B cell (primary cell): ENCODE measurements at regions not wholly inside any gene's neighbourhood (a gene's known extent, or its start where the extent isn't known, plus 50 kb on each side); places are given as distances from the start of the nearest gene placed in this dataset.

Experiments
- ATAC-seq: fragments of 200-7000 bp; cut with Tn5 transposase; one replicate; pipeline ENCODE4 v1.10.0; 2021; ENCODE audit warnings: low read depth, mild to moderate bottlenecking, moderate number of reproducible peaks, moderate library complexity
- CTCF ChIA-PET: fragments of 350-600 bp; sonication (Branson Sonifier 250); formaldehyde crosslinking; loops from one replicate; lab custom pipeline; 2021; ENCODE audit warnings: antibody characterized with exemption, inconsistent platforms; lab: Charles Lee
- POLR2A ChIA-PET: fragments of 350-600 bp; sonication (Branson Sonifier 250); formaldehyde crosslinking; loops from one replicate; lab custom pipeline; 2021; ENCODE audit warnings: antibody characterized with exemption; lab: Charles Lee
- DNase-seq: peaks from one replicate; pipeline ENCODE4 v3.0.0; 2013
- H2AFZ ChIP-seq: 2 replicates; pipeline ENCODE4 v1.6.1; 2012; ENCODE audit warnings: mild to moderate bottlenecking, low read depth, low read length; ENCODE audit not compliant: insufficient read depth, poor library complexity, severe bottlenecking
- H3K27ac ChIP-seq, 2 donors: 1 replicate in 1 of 2; 2 replicates in 1 of 2; pipeline ENCODE4 v1.5.1; 2012 to 2013; ENCODE audit warnings: low read length in 2 of 2, mild to moderate bottlenecking in 2 of 2, moderate library complexity in 1 of 2
- H3K27me3 ChIP-seq, 4 experiments: fragments of 200-600 bp in 1 of 4; sonication (generic) in 1 of 4; replicated peaks in 1 of 4; 1 replicate in 2 of 4; 2 replicates in 2 of 4; pipeline versions ENCODE4 v1.6.1 to v1.7.0; 2013 to 2016; ENCODE audit warnings: low read length in 3 of 4, mild to moderate bottlenecking in 2 of 4, mixed read lengths in 1 of 4, moderate library complexity in 1 of 4; ENCODE audit not compliant: insufficient read depth in 4 of 4, control insufficient read depth in 3 of 4; ENCODE audit errors: control extremely low read depth in 1 of 4
- H3K36me3 ChIP-seq, 2 experiments: replicated peaks in 1 of 2; 1 replicate in 1 of 2; 2 replicates in 1 of 2; pipeline versions ENCODE4 v1.6.1 to v1.7.1; 2013; ENCODE audit warnings: low read length in 1 of 2; ENCODE audit not compliant: insufficient read depth in 2 of 2, control insufficient read depth in 1 of 2; ENCODE audit errors: control extremely low read depth in 1 of 2, extremely low read depth in 1 of 2
- H3K4me1 ChIP-seq, 2 donors: fragments of 200-600 bp in 1 of 2; sonication (generic) in 1 of 2; 1 replicate in 1 of 2; 2 replicates in 1 of 2; pipeline versions ENCODE4 v1.5.1 to v1.6.1; 2013 to 2017; ENCODE audit warnings: low read length in 2 of 2; ENCODE audit not compliant: control insufficient read depth in 2 of 2, insufficient read depth in 2 of 2
- H3K4me2 ChIP-seq: replicated peaks from 2 replicates; pipeline ENCODE3; 2012; ENCODE audit warnings: mild to moderate bottlenecking, low read depth, low read length; ENCODE audit not compliant: poor library complexity, severe bottlenecking
- H3K4me3 ChIP-seq, 5 experiments: fragments of 200-600 bp in 1 of 5; sonication (generic) in 1 of 5; 1 replicate in 3 of 5; 2 replicates in 2 of 5; pipeline versions ENCODE4 v1.5.1 to v1.7.0; 2011 to 2016; ENCODE audit warnings: low read length in 4 of 5, mild to moderate bottlenecking in 4 of 5, low read depth in 2 of 5, control low read depth in 1 of 5, moderate library complexity in 1 of 5; ENCODE audit not compliant: insufficient read depth in 1 of 5; ENCODE audit errors: control extremely low read depth in 1 of 5, extremely low read depth in 1 of 5
- H3K79me2 ChIP-seq: fragments of 200-600 bp; sonication (generic); one replicate; pipeline ENCODE4 v1.6.0; 2016; ENCODE audit warnings: low read length; ENCODE audit not compliant: control insufficient read depth, insufficient read depth
- H3K9ac ChIP-seq: fragments of 200-600 bp; sonication (generic); 2 replicates; pipeline ENCODE4 v1.6.1; 2017; ENCODE audit warnings: mild to moderate bottlenecking, low read length, moderate library complexity
- H3K9me3 ChIP-seq, 3 donors: one replicate each; pipeline versions ENCODE4 v1.6.1 to v1.7.1; 2013; ENCODE audit warnings: low read length in 2 of 3; ENCODE audit not compliant: control insufficient read depth in 2 of 3, insufficient read depth in 1 of 3; ENCODE audit errors: control extremely low read depth in 1 of 3
- H4K20me1 ChIP-seq: 2 replicates; pipeline ENCODE4 v1.6.0; 2012; ENCODE audit warnings: mild to moderate bottlenecking, low read length; ENCODE audit not compliant: insufficient read depth, control insufficient read depth, poor library complexity, severe bottlenecking
- H3K27ac Mint-ChIP-seq: one replicate; pipeline ENCODE4 v1.8.0; 2021; ENCODE audit warnings: mixed read lengths
- H3K27me3 Mint-ChIP-seq: one replicate; pipeline ENCODE4 v1.8.0; 2021; ENCODE audit warnings: mixed read lengths
- H3K4me1 Mint-ChIP-seq: one replicate; pipeline ENCODE4 v1.8.0; 2021; ENCODE audit warnings: mixed read lengths
- H3K4me3 Mint-ChIP-seq: one replicate; pipeline ENCODE4 v1.8.0; 2021; ENCODE audit warnings: mixed read lengths
- H3K9me3 Mint-ChIP-seq: one replicate; pipeline ENCODE4 v1.8.0; 2022; ENCODE audit warnings: mixed read lengths; ENCODE audit not compliant: insufficient read depth
- CTCF ChIP-seq: fragments of 200-600 bp; IDR thresholded peaks from one replicate; pipeline ENCODE4 v1.8.0; 2022; ENCODE audit warnings: antibody characterized with exemption, mild to moderate bottlenecking
- EZH2 ChIP-seq: IDR thresholded peaks from 2 replicates; pipeline ENCODE4 v1.6.1; 2012; ENCODE audit warnings: borderline replicate concordance, low read depth, mild to moderate bottlenecking, moderate library complexity, low read length; ENCODE audit not compliant: insufficient read depth, poor library complexity, severe bottlenecking
- WGBS: methylation state at CpG from one replicate; pipeline ENCODE4 v1.1.5; 2013; ENCODE audit warnings: missing lambda C conversion rate; ENCODE audit not compliant: insufficient coverage; 5-methylcytosine and 5-hydroxymethylcytosine counted together
- intact Hi-C: fragments of 100-400 bp; cut with micrococcal nuclease; formaldehyde crosslinking; loops from one replicate; pipeline ENCODE4 v1.10.0; 2022

DNA sequence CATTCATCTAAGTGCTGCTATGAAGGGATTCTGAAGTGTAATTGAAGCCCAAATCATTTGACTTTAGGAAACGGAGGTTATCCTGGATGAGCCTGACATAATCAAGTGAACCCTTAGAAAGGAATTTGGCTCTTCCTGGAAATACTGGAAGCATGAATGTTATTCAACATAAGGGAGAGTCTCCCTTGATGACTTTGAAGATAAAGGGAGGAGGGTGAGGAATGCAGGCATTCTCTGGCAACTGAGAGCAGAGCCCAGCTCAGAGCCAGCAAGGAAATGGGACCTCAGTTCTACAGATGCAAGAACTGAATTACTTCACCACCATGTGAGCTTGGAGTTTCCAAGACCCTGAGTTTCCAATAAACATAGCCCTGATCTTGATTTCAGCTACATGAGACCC lies 168.2 kb downstream of the DLL1 start:
- Mint-ChIP-seq H3K4me3 (no peak overlapping the region), H3K27ac (no peak overlapping the region), H3K9me3 (peaks cover 10% of the 10 kb centered on the region), H3K4me1 (peaks cover 7% of the 10 kb centered on the region), H3K27me3 (peaks cover 16% of the 10 kb centered on the region)
- peaks cover 4 to 19% (median 19%) of the 10 kb centered on the region in 3 donors for H3K9me3 ChIP-seq
- no peak overlapping the region for H2AFZ ChIP-seq
- no peak overlapping the region for H3K27ac ChIP-seq
- no peaks in the 10 kb centered on the region for H3K36me3 ChIP-seq
- no peaks in the 10 kb centered on the region for H4K20me1 ChIP-seq
- POLR2A ChIA-PET = no interaction called here
- TF ChIP-seq EZH2 (no peak), CTCF (no peak)
- intact Hi-C loops = no loop called here
- no peak overlapping the region for H3K9ac ChIP-seq
- DNase-seq (no peak), ATAC-seq (no peak)
- no peaks in the 10 kb centered on the region for H3K27me3 ChIP-seq
- 100% methylated on average over 1 of the region's 1 CpG for WGBS
- H3K4me2 ChIP-seq = no peak overlapping the region
- H3K4me3 ChIP-seq = no peak overlapping the region
- H3K79me2 ChIP-seq = no peaks in the 10 kb centered on the region
- peaks cover 0 to 4% of the 10 kb centered on the region in 2 donors for H3K4me1 ChIP-seq
- CTCF ChIA-PET = no interaction called here

DNA sequence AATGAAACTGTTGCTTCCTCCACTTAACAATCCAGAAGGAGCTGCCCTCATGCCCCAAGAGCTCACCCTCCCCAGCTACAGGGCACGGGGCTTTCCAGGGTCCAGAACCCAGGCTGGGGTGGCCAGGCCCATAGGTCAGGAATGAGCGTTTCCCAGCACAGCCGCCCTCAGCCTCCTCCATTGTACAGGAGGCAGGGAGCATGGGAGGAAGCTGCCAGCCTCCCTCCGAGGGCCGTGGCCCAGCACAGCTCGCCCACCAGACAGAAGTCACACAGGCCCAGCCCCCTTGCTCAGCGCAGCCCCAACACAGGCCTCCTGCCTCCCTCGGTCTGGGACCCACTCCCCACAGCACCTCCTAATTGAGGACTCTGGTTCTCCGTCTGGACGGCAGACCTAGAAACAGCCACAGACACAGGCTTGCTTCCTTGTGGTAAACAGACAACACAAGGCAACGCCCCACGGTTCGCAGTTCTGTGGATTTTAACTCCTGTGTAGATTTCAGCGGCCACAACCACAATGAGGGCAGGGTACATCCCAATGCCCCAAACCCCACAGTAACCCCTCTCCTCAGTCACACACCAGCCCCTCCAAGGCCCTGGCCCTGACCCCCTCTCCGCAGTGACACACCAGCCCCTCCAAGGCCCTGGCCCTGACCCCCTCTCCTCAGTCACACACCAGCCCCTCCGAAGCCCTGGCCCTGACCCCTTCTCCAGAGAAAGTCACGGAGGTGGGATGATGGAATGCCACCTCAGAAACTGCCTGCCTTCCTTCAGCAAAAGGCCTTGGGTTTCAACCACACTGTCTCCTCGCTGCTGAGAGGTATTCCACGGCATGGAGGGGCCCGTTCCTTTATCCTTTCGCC lies 173.5 kb downstream of the DLL1 start:
- WGBS = 92% methylated on average over 21 of the region's 21 CpGs
- no peak overlapping the region for H3K4me3 Mint-ChIP-seq
- Histone ChIP-seq H3K4me1 (no peaks in the 10 kb centered on the region), H2AFZ (no peak overlapping the region), H4K20me1 (no peaks in the 10 kb centered on the region), H3K36me3 (no peaks in the 10 kb centered on the region), H3K4me3 (no peak overlapping the region), H3K27me3 (no peaks in the 10 kb centered on the region), H3K9ac (no peak overlapping the region), H3K4me2 (no peak overlapping the region), H3K79me2 (no peaks in the 10 kb centered on the region), H3K27ac (no peak overlapping the region), H3K9me3 (peaks cover 4 to 19% (median 6%) of the 10 kb centered on the region in 3 donors)
- peaks cover 10% of the 10 kb centered on the region for H3K9me3 Mint-ChIP-seq
- ChIA-PET CTCF (no interaction called here), POLR2A (no interaction called here)
- no peaks in the 10 kb centered on the region for H3K4me1 Mint-ChIP-seq
- peaks cover 11% of the 10 kb centered on the region for H3K27me3 Mint-ChIP-seq
- no peak overlapping the region for H3K27ac Mint-ChIP-seq
- ATAC-seq = no peak
- TF ChIP-seq CTCF (no peak), EZH2 (no peak)
- no peak for DNase-seq
- intact Hi-C loops = no loop called here
